Gastroesophageal sphincter (tissue), 3 donors: ENCODE measurements at regions not wholly inside any gene's neighbourhood (a gene's known extent, or its start where the extent isn't known, plus 50 kb on each side); places are given as distances from the start of the nearest gene placed in this dataset.

Source experiments
- CTCF ChIP-seq, 4 experiments: fragments of 200-600 bp in 2 of 4; fragments of 450-650 bp in 2 of 4; sonication (generic) in 1 of 4; IDR thresholded peaks; one replicate each; pipeline ENCODE4 v1.5.1; 2017 to 2019; ENCODE audit warnings: antibody characterized with exemption in 4 of 4, mild to moderate bottlenecking in 2 of 4, moderate library complexity in 2 of 4
- EP300 ChIP-seq: sonication (generic); formaldehyde crosslinking; IDR thresholded peaks from one replicate; pipeline ENCODE4 v1.6.1; 2017; ENCODE audit warnings: antibody characterized with exemption, mild to moderate bottlenecking
- POLR2A ChIP-seq, 2 donors: fragments of 450-650 bp; IDR thresholded peaks; one replicate each; pipeline ENCODE4 v1.6.1; 2017; ENCODE audit warnings: antibody characterized with exemption in 2 of 2, mild to moderate bottlenecking in 2 of 2, moderate library complexity in 1 of 2

GRCh38 chr22:47618180-47619010 is 855.9 kb downstream of the TBC1D22A start:
- TF ChIP-seq CTCF (IDR thresholded peaks at IDR 0.05) (no peak), POLR2A (IDR thresholded peaks at IDR 0.05) (no peak), EP300 (no peak)
